M059J (cell line): ENCODE measurements at regions not wholly inside any gene's neighbourhood (a gene's known extent, or its start where the extent isn't known, plus 50 kb on each side); places are given as distances from the start of the nearest gene placed in this dataset.
"Not testable (repeated sequence)": the region's sequence is repeated elsewhere in the genome, so short reads cannot be mapped to it uniquely, and the experiment has no call there.

Experiments
- DNase-seq: peaks from one replicate; pipeline ENCODE4 v3.0.0-alpha.2; 2012; ENCODE audit warnings: low read depth

- no peak for DNase-seq
Measured at GRCh38 chr3:18734309-18734708, 309.2 kb upstream of the SATB1 start.

DNA sequence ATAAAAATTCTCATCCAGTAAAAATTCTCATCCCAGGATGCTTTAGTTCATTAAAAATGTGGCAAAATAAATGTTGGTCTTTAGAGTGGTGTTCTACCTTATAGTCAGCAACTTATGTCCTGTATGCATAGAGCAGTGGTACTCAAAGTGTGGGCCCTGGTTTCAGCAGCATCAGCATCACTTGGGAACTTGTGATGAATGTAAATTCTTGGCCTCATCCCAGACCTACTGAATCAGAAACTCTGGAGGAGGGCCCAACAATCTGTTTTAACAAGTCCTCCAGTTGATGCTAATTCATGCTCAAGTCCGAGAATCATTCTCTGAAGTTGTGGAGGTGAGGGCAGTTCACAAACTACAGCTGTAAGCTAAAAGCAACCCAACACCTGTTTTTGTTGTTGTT is 307.3 kb upstream of the SATB1 start:
- no peak for DNase-seq

DNA sequence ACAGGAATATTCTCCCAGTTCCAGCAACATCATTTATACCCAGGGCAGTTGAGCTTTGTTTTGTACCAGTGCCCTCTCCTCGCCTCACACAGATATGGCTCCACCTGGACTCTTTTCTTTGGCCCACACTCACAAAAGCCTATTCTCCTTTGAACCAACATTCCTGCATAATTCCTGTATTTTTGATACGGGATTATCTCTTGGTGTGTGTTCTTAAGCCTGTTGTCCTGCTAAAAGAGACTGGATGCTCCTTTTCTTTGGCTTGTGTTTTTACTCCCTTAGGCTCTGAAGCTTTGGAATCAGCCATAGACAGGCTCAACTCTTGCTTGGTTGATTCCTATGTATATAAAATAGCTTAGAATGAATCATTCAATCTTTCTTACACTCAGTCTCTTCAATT is 305.4 kb upstream of the SATB1 start:
- no peak for DNase-seq

DNA sequence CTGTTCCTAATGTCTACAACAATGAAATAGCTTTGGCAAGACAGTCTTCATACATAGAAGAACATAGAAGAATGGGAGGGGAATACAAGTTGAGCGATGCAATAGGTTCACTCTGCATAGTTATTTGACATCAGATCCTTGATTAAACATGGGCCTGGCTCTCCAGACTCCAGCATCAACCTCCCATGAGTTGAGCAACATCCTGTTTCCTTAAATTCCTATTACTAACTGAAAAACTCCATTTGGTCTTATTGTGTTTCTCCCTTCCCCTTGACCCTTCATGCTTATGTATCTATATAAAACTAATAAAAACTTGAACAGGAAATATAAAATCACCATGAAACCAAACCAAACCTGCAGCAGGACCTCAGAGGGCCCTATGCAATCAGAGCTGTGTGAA is 304.5 kb upstream of the SATB1 start:
- no peak for DNase-seq

- DNase-seq: no peak
Measured at GRCh38 chr3:18725668-18726407, 300.7 kb upstream of the SATB1 start.

- DNase-seq: no peak
Measured at GRCh38 chr3:18724456-18724855, 299.3 kb upstream of the SATB1 start.

- DNase-seq: no peak
Measured at GRCh38 chr3:18723206-18723810, 298.2 kb upstream of the SATB1 start.

- no peak for DNase-seq
Measured at GRCh38 chr3:18720543-18720942, 295.4 kb upstream of the SATB1 start.

GRCh38 chr3:18717598-18717997 is 292.5 kb upstream of the SATB1 start:
- no peak for DNase-seq

DNA sequence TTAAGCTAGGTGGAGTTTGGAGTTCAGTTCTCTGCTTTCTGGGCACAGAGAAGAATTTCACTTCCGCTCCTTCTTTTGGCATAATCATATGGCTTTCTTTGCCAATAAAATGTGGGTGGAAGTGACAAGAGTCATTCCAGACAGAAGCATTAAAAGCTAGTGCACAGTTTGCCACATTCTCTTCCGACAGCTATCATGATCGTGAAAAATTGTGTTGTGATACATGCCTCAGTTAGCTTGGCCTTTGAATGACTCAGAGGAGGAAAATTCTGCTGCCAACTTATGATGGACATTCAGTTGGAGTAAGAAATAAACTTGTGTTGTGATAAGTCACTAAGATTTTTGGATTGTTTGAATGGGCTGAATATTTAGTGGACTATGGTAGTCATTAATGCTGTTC is 291.7 kb upstream of the SATB1 start:
- DNase-seq: peak; percentile 5

DNA sequence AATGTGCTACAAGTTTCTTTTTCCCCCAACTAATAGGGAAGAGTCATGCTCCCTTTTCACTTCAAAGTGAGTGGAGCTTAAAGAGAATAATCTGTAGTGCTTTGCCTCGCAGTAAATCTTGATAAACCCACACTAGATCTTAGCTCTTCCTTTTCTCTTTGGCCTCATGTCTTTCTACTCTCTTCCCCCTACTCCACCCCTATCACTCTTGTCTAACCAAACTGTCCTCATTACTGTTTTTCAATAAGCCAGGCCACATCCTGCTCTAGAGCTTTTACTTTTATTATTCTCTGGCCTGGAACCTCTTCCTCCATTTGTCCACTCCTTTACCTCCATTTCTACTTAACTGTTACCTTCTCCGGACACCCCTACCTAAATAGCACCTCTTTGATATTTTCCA is 291.0 kb upstream of the SATB1 start:
- no peak for DNase-seq

DNA sequence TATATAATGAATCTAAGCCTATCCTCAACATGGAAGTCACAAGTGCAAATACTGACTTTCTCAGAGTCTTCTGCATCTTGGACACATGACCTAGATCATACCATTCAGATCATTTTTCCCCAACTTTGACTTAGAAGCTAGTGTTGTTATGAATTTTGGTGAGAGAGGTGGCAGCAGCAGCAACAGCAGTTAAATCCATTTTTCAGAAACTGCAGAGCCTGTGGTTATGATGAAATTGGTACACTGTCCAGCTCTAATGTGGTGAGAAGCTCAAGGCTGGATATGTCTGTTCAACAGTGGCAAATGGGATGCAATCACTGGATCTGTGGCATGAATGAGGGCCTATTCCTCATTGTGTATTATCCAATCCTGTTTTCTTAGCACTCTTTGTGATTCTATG is 290.1 kb upstream of the SATB1 start:
- DNase-seq: no peak

GRCh38 chr3:18713577-18713951 is 288.4 kb upstream of the SATB1 start:
- DNase-seq: no peak

DNA sequence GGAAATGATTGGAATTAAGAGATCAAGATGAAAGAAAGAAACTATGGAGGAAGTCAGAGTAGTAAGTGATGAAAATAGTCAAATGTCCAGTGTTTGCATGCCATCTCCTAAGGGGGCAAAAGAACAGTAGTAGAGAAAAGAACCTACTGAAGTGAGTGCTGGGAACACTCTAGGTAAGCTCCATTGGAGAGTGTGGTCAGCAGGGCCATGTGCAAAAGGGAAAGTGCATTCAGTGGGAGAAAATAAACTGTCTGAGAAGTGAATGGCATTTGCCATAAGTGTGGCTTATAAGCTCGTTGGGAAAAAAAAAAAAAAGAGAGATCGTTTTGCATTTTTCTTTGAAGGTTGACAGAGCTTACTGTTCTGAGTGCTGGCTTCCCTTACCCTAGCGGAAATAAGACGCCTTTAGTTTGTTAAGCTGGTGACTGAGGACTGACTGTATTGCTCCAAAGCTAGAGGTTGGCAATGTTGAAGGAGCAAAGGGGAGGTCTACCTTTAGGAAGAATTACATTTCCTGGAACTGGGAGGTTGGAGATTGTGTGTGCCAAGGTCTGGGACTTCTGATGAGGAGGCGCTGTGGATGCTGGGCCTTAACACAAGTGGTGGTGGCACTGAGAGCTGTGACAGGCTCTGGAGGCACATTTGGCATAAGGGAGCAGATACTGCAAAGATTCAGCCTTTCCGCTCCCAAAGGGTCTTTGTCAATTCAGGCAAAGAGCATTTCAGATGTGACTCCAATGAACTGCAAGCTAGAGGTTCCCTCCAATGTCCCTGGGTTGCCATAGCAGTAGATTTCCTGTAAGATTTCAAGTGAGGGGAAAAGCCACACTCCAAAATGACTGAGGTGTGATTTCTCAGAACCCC is 287.8 kb upstream of the SATB1 start:
- no peak for DNase-seq

DNA sequence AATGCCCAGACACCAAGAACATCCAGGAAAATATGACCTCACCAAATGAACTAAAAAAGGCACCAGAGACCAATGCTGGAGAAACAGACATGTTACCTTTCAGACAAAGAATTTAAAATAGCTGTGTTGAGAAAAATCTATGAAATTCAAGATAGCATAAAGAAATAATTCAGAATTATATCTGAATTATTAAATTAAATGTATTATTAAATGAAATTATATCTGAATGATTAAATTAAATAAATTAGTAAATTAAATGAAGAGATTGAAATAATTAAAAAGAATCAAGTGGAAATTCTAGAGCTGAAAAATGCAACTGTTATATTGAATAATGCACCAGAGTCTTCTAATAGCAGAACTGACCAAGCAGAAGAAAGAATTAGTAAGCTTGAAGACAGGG is 279.2 kb upstream of the SATB1 start:
- DNase-seq: no peak

DNA sequence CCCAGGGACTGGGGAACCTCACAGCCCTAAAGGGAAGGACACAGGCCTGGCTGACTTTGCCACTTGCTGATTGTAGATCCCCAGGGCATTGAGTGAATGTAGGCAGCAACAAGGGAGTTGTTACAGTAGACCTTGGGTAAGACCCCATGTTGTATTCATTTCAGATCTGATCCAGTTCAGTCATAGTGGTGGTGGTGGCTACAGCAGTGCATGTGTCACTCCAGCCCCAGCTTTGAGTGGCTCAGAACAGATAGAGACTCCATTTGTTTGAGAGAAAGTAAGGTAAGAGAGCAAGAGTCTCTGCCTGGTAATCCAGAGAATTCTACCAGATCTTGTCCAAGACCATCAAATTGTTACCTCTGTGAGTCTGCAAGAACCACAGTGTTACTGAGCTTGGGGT is 278.7 kb upstream of the SATB1 start:
- DNase-seq: no peak

GRCh38 chr3:18693588-18694329 is 268.6 kb upstream of the SATB1 start:
- DNase-seq: not testable (repeated sequence)

DNA sequence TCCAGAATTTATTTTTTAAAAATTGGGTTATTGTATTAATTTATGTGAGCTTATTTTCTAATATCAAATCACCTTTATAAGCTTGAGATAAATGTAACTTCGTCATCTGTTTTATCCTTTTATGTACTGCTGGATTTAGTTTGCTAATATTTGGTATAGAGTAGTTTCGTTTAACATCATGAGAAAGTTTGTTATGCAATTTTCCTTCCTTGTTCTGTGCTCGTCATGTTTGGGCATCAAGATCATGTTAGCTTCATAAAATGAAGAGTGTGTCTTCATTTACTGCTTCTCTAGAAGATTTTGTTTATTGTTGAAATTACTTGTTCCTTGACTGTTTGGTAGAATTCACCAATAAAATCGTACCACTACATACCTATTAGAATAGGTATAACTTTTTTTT is 262.1 kb upstream of the SATB1 start:
- DNase-seq: no peak

DNA sequence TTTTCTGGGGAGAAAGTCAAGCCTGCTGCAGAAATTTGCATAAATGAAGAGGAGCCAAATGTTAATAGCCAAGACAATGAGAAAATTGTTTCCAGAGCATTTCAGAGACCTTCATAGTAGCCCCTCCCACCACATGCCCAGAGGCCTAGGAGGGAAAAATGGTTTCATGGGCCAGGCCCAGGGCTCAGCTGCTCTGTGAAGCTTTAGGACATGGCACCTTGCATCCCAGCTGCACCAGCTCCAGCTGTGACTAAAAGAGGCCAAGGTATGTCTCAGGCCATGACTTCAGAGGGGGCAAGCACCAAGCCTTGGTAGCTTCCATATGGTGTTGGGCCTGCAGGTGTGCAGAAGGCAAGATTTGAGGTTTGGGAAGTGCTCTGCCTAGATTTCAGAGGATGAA is 258.8 kb upstream of the SATB1 start:
- DNase-seq: no peak

- DNase-seq: no peak
Measured at GRCh38 chr3:18681818-18682345, 256.7 kb upstream of the SATB1 start.

DNA sequence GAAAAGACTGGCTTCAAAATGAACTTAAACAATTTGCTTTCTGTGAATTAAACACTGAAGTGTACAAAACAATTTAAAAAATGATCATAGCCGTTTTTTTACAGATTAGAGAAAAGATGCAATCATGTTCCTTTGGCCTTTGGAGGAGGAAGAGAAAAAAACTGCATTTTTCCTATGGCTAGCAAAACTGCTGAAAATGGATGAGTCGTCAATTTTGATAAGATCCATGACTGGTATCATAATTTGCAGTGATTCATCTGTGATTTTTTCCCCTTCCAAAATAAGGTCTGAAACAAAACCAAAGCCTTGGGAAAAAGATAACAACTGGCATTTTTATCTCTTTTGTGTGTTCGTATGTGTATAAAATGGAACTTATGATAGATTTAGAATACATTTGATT is 255.6 kb upstream of the SATB1 start:
- no peak for DNase-seq

- no peak for DNase-seq
Measured at GRCh38 chr3:18679238-18679637, 254.1 kb upstream of the SATB1 start.
